ENCODE measurements at regions not wholly inside any gene's neighbourhood (a gene's known extent, or its start where the extent isn't known, plus 50 kb on each side); places are given as distances from the start of the nearest gene placed in this dataset.
"Not testable (repeated sequence)": the region's sequence is repeated elsewhere in the genome, so short reads cannot be mapped to it uniquely, and the experiment has no call there.

GRCh38 chr9:40884902-40885490 is 243.5 kb downstream of the FOXD4L6 start:
- not testable (repeated sequence) for H3K27ac ChIP-seq (ENCODE audit: low read length); H3K36me3 ChIP-seq (ENCODE audit: control insufficient read depth in 2 of 2, insufficient read depth in 2 of 2, low read length in 2 of 2); H3K9ac ChIP-seq (ENCODE audit: low read length in 2 of 2); H3K4me3 ChIP-seq (ENCODE audit: low read length in 2 of 2); H3K27me3 ChIP-seq (ENCODE audit: control insufficient read depth in 1 of 2, insufficient read depth in 2 of 2, low read length in 2 of 2); H3K4me1 ChIP-seq (ENCODE audit: control insufficient read depth, insufficient read depth, low read length)
- H3K9me3 ChIP-seq (ENCODE audit: control insufficient read depth in 2 of 2, low read length in 2 of 2) = peaks cover 2 to 58% of the 10 kb centered on the region in 2 donors

- Histone ChIP-seq H3K36me3 (ENCODE audit: control insufficient read depth in 2 of 2, insufficient read depth in 2 of 2, low read length in 2 of 2) (no peaks in the 10 kb centered on the region), H3K9ac (ENCODE audit: low read length in 2 of 2) (no peak overlapping the region), H3K4me1 (ENCODE audit: control insufficient read depth, insufficient read depth, low read length) (no peaks in the 10 kb centered on the region), H3K27ac (ENCODE audit: low read length) (no peak overlapping the region), H3K27me3 (ENCODE audit: control insufficient read depth in 1 of 2, insufficient read depth in 2 of 2, low read length in 2 of 2) (no peaks in the 10 kb centered on the region), H3K9me3 (ENCODE audit: control insufficient read depth in 2 of 2, low read length in 2 of 2) (peaks cover 2 to 56% of the 10 kb centered on the region in 2 donors), H3K4me3 (ENCODE audit: low read length in 2 of 2) (no peak overlapping the region)
Observed at GRCh38 chr9:40884072-40884901, 244.2 kb downstream of the FOXD4L6 start.

GRCh38 chr9:40883423-40884071 is 244.9 kb downstream of the FOXD4L6 start:
- not testable (repeated sequence) for H3K27ac ChIP-seq (ENCODE audit: low read length); H3K27me3 ChIP-seq (ENCODE audit: control insufficient read depth in 1 of 2, insufficient read depth in 2 of 2, low read length in 2 of 2); H3K4me3 ChIP-seq (ENCODE audit: low read length in 2 of 2); H3K9ac ChIP-seq (ENCODE audit: low read length in 2 of 2); H3K36me3 ChIP-seq (ENCODE audit: control insufficient read depth in 2 of 2, insufficient read depth in 2 of 2, low read length in 2 of 2); H3K4me1 ChIP-seq (ENCODE audit: control insufficient read depth, insufficient read depth, low read length)
- H3K9me3 ChIP-seq (ENCODE audit: control insufficient read depth in 2 of 2, low read length in 2 of 2) = peaks cover 2 to 55% of the 10 kb centered on the region in 2 donors

GRCh38 chr9:40873753-40874295 is 254.7 kb downstream of the FOXD4L6 start:
- H3K4me3 ChIP-seq (ENCODE audit: low read length in 2 of 2) = not testable (repeated sequence)
- H3K9me3 ChIP-seq (ENCODE audit: control insufficient read depth in 2 of 2, low read length in 2 of 2) = peaks cover 3 to 13% of the 10 kb centered on the region in 2 donors

GRCh38 chr9:40868437-40868836 is 260.0 kb downstream of the FOXD4L6 start:
- not testable (repeated sequence) for H3K9ac ChIP-seq (ENCODE audit: low read length in 2 of 2); H3K36me3 ChIP-seq (ENCODE audit: control insufficient read depth in 2 of 2, insufficient read depth in 2 of 2, low read length in 2 of 2); H3K27ac ChIP-seq (ENCODE audit: low read length); H3K4me1 ChIP-seq (ENCODE audit: control insufficient read depth, insufficient read depth, low read length); H3K27me3 ChIP-seq (ENCODE audit: control insufficient read depth in 1 of 2, insufficient read depth in 2 of 2, low read length in 2 of 2)
- Histone ChIP-seq H3K9me3 (ENCODE audit: control insufficient read depth in 2 of 2, low read length in 2 of 2) (peaks cover 3 to 20% of the 10 kb centered on the region in 2 donors), H3K4me3 (ENCODE audit: low read length in 2 of 2) (peak overlapping the region in 1 of 2 donors; percentile 28)

More at GRCh38 chr9:40873753-40874295, 254.7 kb downstream of the FOXD4L6 start:
- H3K27ac ChIP-seq (ENCODE audit: low read length); H3K9ac ChIP-seq (ENCODE audit: low read length in 2 of 2); H3K27me3 ChIP-seq (ENCODE audit: control insufficient read depth in 1 of 2, insufficient read depth in 2 of 2, low read length in 2 of 2); H3K4me1 ChIP-seq (ENCODE audit: control insufficient read depth, insufficient read depth, low read length); H3K36me3 ChIP-seq (ENCODE audit: control insufficient read depth in 2 of 2, insufficient read depth in 2 of 2, low read length in 2 of 2): not testable (repeated sequence)

All from stomach smooth muscle (tissue), 2 donors.